Caco-2 (cell line): ENCODE measurements at regions not wholly inside any gene's neighbourhood (a gene's known extent, or its start where the extent isn't known, plus 50 kb on each side); places are given as distances from the start of the nearest gene placed in this dataset.

Experiments used
- BruUV-seq: library from RNA; stranded (reverse); fragments of 400-500 nt; replicated peaks from 2 replicates; lab custom pipeline; 2021; lab: Mats Ljungman, UMichigan
- CTCF ChIA-PET: fragments of 300-600 bp; sonication (Branson Sonifier 250); formaldehyde crosslinking; loops from one replicate; lab custom pipeline; 2022; ENCODE audit warnings: antibody characterized with exemption; lab: Charles Lee
- POLR2A ChIA-PET: fragments of 300-600 bp; sonication (Branson Sonifier 250); formaldehyde crosslinking; loops from one replicate; lab custom pipeline; 2022; ENCODE audit warnings: antibody characterized with exemption; lab: Charles Lee
- DNase-seq, 2 experiments: peaks; one replicate each; pipeline versions ENCODE4 v3.0.0 to v3.0.0-alpha.2; 2020 to 2022
- H3K27me3 ChIP-seq: replicated peaks from 2 replicates; pipeline ENCODE4 v1.6.0; 2011; ENCODE audit warnings: low read length; ENCODE audit not compliant: control insufficient read depth, insufficient read depth
- H3K36me3 ChIP-seq: 2 replicates; pipeline ENCODE4 v1.5.1; 2011; ENCODE audit warnings: low read length; ENCODE audit not compliant: control insufficient read depth, insufficient read depth
- H3K4me1 ChIP-seq: fragments of 250-450 bp; sonication (Bioruptor Pico); 2 replicates; pipeline ENCODE4 v1.5.1; 2020; ENCODE audit warnings: mild to moderate bottlenecking
- H3K4me3 ChIP-seq: 2 replicates; pipeline ENCODE4 v1.5.1; 2011; ENCODE audit warnings: low read depth, mild to moderate bottlenecking, control low read depth, low read length
- H3K9me3 ChIP-seq: fragments of 250-450 bp; sonication (Bioruptor Pico); 2 replicates; pipeline ENCODE4 v1.5.1; 2020; ENCODE audit warnings: mild to moderate bottlenecking, moderate library complexity
- H3K27ac Mint-ChIP-seq: one replicate; pipeline ENCODE4 v1.8.0; 2022; ENCODE audit warnings: mixed read lengths; ENCODE audit not compliant: unreplicated experiment
- H3K27me3 Mint-ChIP-seq: one replicate; pipeline ENCODE4 v1.8.0; 2022; ENCODE audit warnings: mixed read lengths; ENCODE audit not compliant: insufficient read depth, unreplicated experiment
- H3K36me3 Mint-ChIP-seq: one replicate; pipeline ENCODE4 v1.8.0; 2022; ENCODE audit warnings: mild to moderate bottlenecking, mixed read lengths; ENCODE audit not compliant: insufficient read depth, unreplicated experiment
- H3K4me1 Mint-ChIP-seq: one replicate; pipeline ENCODE4 v1.8.0; 2022; ENCODE audit warnings: low read depth, mixed read lengths; ENCODE audit not compliant: unreplicated experiment
- H3K4me3 Mint-ChIP-seq: one replicate; pipeline ENCODE4 v1.8.0; 2022; ENCODE audit warnings: mild to moderate bottlenecking, moderate library complexity, mixed read lengths; ENCODE audit not compliant: unreplicated experiment
- H3K9me3 Mint-ChIP-seq: one replicate; pipeline ENCODE4 v1.8.0; 2022; ENCODE audit warnings: mixed read lengths; ENCODE audit not compliant: unreplicated experiment
- intact Hi-C: fragments of 100-400 bp; cut with micrococcal nuclease; formaldehyde crosslinking; loops from one replicate; pipeline ENCODE4 v1.10.0; 2022; ENCODE audit not compliant: unreplicated experiment
- TF ChIP-seq, protein P1 (sequence below), 2 experiments: fragments of 200-600 bp in 1 of 2; IDR thresholded peaks; 1 replicate in 1 of 2; 2 replicates in 1 of 2; pipeline versions ENCODE4 v1.5.1 to v1.8.0; 2011 to 2022; ENCODE audit warnings: antibody characterized with exemption in 1 of 2, control low read depth in 1 of 2, inconsistent platforms in 1 of 2, low read depth in 1 of 2, low read length in 1 of 2, mild to moderate bottlenecking in 1 of 2, moderate library complexity in 1 of 2; ENCODE audit not compliant: insufficient read depth in 1 of 2, severe bottlenecking in 1 of 2, unreplicated experiment in 1 of 2

DNA sequence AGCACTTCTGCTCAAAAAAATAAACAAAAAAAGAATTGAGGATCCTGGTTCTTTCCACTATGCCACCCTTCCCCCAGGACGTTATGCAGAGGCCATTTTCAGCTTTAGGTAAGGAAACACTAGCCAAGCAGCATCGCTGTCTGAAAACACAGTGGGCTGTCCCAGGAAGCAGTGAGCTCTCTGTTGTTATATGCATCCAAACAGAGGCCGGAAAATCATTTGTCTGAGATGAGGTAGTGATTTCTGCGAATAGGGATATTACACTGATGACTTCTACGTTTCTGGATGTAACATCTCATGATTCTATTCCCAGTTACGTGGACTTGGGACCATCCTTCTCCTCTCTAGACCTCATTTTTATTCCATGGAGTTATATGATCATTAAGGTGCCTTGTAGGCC, 137.2 kb downstream of the OMA1 start:
- Mint-ChIP-seq H3K9me3 (no peaks in the 10 kb centered on the region), H3K27me3 (peaks cover 18% of the 10 kb centered on the region), H3K36me3 (no peaks in the 10 kb centered on the region), H3K4me1 (no peaks in the 10 kb centered on the region), H3K4me3 (no peak overlapping the region), H3K27ac (no peak overlapping the region)
- H3K36me3 ChIP-seq, result no peaks in the 10 kb centered on the region
- TF ChIP-seq, protein P1, sequence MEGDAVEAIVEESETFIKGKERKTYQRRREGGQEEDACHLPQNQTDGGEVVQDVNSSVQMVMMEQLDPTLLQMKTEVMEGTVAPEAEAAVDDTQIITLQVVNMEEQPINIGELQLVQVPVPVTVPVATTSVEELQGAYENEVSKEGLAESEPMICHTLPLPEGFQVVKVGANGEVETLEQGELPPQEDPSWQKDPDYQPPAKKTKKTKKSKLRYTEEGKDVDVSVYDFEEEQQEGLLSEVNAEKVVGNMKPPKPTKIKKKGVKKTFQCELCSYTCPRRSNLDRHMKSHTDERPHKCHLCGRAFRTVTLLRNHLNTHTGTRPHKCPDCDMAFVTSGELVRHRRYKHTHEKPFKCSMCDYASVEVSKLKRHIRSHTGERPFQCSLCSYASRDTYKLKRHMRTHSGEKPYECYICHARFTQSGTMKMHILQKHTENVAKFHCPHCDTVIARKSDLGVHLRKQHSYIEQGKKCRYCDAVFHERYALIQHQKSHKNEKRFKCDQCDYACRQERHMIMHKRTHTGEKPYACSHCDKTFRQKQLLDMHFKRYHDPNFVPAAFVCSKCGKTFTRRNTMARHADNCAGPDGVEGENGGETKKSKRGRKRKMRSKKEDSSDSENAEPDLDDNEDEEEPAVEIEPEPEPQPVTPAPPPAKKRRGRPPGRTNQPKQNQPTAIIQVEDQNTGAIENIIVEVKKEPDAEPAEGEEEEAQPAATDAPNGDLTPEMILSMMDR (IDR thresholded peaks at IDR 0.05; ENCODE audit: insufficient read depth in 1 of 2, low read depth in 1 of 2, low read length in 1 of 2, severe bottlenecking in 1 of 2, unreplicated experiment in 1 of 2), result no peak
- no peaks in the 10 kb centered on the region for H3K9me3 ChIP-seq
- ChIA-PET CTCF (no interaction called here), POLR2A (no interaction called here)
- no peak overlapping the region for H3K4me3 ChIP-seq
- no peaks in the 10 kb centered on the region for H3K27me3 ChIP-seq
- intact Hi-C loops, result no loop called here
- no peaks in the 10 kb centered on the region for H3K4me1 ChIP-seq
- no TSS peak for BruUV-seq
- DNase-seq, result no peak

DNA sequence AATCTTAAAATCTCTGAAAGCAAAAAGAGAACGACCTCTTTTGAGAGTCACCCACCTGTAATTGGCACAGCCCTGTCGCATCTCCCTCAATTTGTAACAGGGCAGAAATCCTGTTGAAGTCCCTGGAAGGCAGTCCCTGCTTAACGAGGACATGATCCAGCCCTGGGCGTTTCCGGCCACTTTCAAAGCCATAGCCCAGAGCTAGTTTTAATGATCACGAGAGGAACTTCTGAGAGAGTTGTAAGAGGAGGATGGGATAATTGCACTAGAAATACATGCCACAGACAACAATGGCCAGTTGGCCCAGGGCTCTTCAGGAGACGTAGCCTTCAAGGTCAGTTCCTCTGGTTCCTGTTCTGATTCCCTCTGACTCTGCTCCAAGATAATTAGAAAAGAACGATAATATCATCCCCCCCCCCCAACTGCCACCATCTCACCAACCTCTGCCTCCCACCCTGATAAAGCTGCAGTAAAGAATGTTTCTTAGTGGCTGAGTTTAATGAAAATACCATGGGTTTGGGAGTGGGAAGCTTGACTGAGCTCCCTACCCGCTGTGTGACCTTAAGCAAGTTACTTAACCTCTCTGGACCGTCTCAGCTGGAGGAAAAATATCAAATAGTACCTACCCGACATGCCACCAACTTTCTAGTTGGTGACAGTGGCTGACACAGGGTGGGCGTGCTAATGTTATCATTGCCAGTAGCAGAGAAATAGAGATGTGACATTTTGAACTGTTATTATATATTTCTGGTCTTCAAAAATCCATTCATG, 140.0 kb downstream of the OMA1 start:
- H3K36me3 ChIP-seq, result no peaks in the 10 kb centered on the region
- CTCF ChIA-PET, result no interaction called here

DNA sequence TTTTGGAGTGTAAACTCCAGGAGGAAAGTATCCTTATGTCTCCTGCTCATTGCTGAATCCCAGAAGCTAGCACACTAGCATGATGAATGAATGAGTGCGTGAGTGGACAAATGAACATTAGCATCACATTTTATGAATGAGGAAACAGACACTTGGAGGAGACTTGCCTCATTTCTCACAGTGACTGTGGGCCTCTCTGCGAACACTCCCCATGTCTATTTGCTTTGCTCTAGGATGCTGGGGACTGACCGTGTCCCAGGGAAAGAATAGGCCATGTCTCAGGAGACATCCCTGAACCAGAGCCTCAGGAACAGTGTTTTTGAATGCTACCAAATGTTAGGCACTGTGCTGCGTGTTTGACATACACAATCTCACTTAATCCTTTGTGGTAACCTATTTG, 140.9 kb downstream of the OMA1 start:
- Mint-ChIP-seq H3K27me3 (peaks cover 24% of the 10 kb centered on the region), H3K27ac (no peak overlapping the region), H3K4me1 (no peaks in the 10 kb centered on the region), H3K4me3 (no peak overlapping the region), H3K36me3 (no peaks in the 10 kb centered on the region), H3K9me3 (no peaks in the 10 kb centered on the region)
- ChIA-PET CTCF (no interaction called here), POLR2A (no interaction called here)
- no TSS peak for BruUV-seq
- no peaks in the 10 kb centered on the region for H3K9me3 ChIP-seq
- H3K4me1 ChIP-seq, result no peaks in the 10 kb centered on the region
- no peaks in the 10 kb centered on the region for H3K36me3 ChIP-seq
- no peak for DNase-seq
- TF ChIP-seq, protein P1 (IDR thresholded peaks at IDR 0.05; ENCODE audit: insufficient read depth in 1 of 2, low read depth in 1 of 2, low read length in 1 of 2, severe bottlenecking in 1 of 2, unreplicated experiment in 1 of 2), result no peak
- intact Hi-C loops, result no loop called here
- no peak overlapping the region for H3K4me3 ChIP-seq
- no peaks in the 10 kb centered on the region for H3K27me3 ChIP-seq

More for the DNA sequence above, 140.0 kb downstream of the OMA1 start:
- H3K4me3 Mint-ChIP-seq, result no peak overlapping the region
- no TSS peak for BruUV-seq
- Histone ChIP-seq H3K4me1 (no peaks in the 10 kb centered on the region), H3K27me3 (no peaks in the 10 kb centered on the region), H3K9me3 (no peaks in the 10 kb centered on the region), H3K4me3 (no peak overlapping the region)
- no peaks in the 10 kb centered on the region for H3K4me1 Mint-ChIP-seq
- TF ChIP-seq, protein P1 (IDR thresholded peaks at IDR 0.05; ENCODE audit: insufficient read depth in 1 of 2, low read depth in 1 of 2, low read length in 1 of 2, severe bottlenecking in 1 of 2, unreplicated experiment in 1 of 2), result no peak
- H3K36me3 Mint-ChIP-seq, result no peaks in the 10 kb centered on the region
- H3K27me3 Mint-ChIP-seq, result peaks cover 19% of the 10 kb centered on the region
- POLR2A ChIA-PET, result no interaction called here
- DNase-seq, result no peak
- intact Hi-C loops, result no loop called here
- H3K27ac Mint-ChIP-seq, result no peak overlapping the region
- H3K9me3 Mint-ChIP-seq, result no peaks in the 10 kb centered on the region
